GM19468 (cell line): ENCODE measurements at regions not wholly inside any gene's neighbourhood (a gene's known extent, or its start where the extent isn't known, plus 50 kb on each side); places are given as distances from the start of the nearest gene placed in this dataset.

Source experiments
- ATAC-seq: cut with Tn5 transposase; IDR thresholded peaks from one replicate; pipeline ENCODE4 v1.9.1; 2021; ENCODE audit warnings: mild to moderate bottlenecking, moderate library complexity, moderate number of reproducible peaks; ENCODE audit not compliant: unreplicated experiment; ENCODE audit errors: extremely low read depth

DNA sequence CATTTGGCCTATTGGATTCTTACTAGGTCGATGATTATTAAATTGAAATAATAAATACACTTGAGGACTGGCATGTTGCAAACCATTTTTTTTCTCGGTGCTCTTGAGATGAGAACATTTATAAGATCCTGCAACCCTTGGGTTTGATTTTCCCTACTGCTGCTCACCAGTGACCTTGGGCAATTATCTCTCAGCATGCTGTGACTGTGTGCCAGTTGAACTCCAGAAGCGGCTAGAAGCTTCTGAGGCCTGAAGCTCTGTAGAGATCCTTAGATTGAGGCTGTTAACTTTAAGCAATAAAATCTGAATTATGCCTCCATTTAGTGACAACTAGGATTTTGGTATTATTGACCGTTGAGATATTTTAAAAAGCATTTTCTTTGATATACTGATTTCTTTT, 489.8 kb downstream of the MAT2B start:
- no peak for ATAC-seq

DNA sequence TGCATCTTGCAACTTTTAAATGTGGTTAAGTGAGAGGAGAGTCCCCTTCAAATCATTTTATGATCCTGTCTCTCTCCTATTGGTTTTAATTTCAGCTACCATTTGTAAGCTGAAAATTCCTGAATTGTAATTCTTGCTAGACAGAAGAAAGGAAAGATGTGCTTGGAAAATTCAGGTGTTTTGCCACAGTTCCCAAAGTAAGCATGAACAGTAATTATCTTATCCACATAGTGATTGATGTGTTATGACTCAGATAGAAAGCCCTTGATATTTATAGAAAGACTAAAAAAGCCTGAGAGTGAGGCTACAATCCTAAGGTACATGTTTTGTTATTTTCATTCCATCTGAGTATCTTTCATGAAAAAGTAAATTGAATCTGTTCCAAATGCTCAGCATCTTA, 492.5 kb downstream of the MAT2B start:
- no peak for ATAC-seq

GRCh38 chr5:164000241-164000640, 494.8 kb downstream of the MAT2B start:
- no peak for ATAC-seq

DNA sequence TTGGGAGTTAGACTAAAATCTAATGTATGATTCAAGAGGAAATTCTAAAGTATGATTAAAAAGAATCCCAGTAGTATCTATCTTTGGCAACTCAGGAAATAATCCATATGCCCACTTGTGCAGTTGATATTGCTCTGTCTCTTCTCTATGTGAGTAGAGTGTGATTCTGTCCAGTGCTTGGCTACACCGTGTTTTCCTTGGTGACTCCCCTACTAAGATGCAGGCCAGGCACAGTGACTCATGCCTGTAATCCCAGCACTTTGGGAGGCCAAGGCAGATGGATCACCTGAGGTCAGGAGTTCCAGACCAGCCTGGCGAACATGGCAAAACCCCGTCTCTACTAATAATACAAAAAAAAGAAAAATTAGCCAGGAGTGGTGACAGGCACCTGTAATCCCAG, 495.4 kb downstream of the MAT2B start:
- no peak for ATAC-seq

DNA sequence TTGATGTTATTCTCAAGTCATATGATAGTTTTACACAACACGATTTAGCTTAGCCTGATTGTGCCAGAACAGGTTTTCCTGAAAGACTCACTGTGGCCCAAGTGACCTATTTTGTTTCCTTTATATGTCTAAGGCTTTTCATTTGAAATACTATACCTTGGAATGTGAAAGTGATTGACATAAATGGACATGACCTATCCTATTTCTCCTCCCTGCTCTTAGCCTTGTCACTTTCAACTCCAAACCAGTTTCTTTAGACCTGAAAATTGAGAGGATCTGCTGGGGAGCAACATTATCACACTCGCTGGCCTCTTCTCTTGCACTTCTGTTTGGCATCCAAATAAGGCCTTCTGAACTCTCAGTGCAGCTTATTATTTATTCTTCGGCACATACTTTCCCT, 496.8 kb downstream of the MAT2B start:
- ATAC-seq: no peak

- ATAC-seq: no peak
Observed at GRCh38 chr5:164002628-164003027, 497.2 kb downstream of the MAT2B start.

GRCh38 chr5:164005071-164005470, 499.7 kb downstream of the MAT2B start:
- ATAC-seq: no peak

- no peak for ATAC-seq
Observed at GRCh38 chr5:164007064-164007463, 501.6 kb downstream of the MAT2B start.

- no peak for ATAC-seq
Observed at GRCh38 chr5:164009621-164010020, 504.2 kb downstream of the MAT2B start.

- no peak for ATAC-seq
Observed at GRCh38 chr5:164010900-164011299, 505.5 kb downstream of the MAT2B start.

- no peak for ATAC-seq
Observed at GRCh38 chr5:164012371-164012770, 507.0 kb downstream of the MAT2B start.

DNA sequence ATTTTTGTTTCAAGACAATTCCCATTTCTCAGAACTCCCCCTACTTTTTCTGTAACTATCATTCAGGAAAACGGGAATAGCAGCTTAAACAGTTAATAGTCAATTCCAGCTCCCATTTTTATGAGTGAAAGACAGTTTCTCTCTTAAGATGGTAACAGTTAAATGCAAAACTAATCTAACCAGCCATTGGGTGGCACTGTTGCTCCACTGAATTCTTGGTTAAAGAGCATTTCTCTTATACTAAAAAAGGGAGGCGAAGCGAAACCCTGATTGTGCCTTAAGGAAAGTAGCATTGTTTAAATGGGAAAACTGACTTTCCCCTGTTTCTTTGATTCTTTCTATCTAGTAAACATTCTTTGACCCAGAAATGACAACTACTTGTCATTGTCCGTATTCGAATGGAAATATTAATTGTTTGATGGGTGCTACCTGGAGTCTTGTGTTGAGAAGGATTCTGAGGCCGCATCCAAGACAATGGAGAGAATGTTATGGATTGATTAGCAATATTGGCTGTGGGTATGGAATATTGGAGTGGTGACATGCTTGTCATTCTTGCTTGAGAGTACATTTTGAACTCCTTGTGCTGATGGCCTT, 507.8 kb downstream of the MAT2B start:
- ATAC-seq: peak; percentile 71

DNA sequence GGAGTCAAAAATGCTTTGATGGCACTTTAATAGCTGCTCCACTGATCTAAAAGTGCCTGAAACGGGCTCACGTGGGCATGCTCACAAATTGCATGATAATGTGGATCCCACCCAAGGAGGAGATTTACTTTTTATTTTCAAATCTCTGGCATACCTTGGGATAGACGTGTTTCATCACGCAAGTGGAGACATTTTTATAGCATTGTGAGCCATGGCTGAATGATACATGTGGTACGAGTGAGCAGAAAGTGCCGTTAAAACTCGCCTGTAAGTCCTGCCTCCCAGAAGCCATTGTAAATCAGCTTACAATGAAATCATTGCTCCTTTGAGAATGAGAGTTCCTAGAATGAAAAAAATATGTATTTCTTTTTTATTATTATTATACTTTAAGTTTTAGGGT, 514.7 kb downstream of the MAT2B start:
- no peak for ATAC-seq

DNA sequence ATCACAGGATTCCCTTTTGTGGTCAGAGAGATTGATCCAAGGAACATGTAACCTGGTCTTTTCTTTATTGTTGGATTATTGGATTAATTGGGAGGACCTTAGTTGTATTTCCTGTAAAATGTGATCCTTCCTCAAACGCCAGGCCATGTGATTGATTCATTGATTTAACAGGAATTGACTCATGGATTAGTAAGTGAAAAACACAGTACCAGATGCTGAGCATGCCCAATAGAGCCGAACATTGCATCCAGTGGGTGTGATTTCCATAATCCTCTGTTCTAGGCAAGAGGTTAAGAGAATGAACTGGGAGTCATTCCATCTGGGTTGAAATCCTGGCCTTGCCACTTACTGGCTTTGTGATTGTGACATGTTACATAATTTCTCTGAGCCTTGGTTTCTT, 522.3 kb downstream of the MAT2B start:
- ATAC-seq: no peak

- no peak for ATAC-seq
Observed at GRCh38 chr5:164038128-164038783, 532.8 kb downstream of the MAT2B start.

DNA sequence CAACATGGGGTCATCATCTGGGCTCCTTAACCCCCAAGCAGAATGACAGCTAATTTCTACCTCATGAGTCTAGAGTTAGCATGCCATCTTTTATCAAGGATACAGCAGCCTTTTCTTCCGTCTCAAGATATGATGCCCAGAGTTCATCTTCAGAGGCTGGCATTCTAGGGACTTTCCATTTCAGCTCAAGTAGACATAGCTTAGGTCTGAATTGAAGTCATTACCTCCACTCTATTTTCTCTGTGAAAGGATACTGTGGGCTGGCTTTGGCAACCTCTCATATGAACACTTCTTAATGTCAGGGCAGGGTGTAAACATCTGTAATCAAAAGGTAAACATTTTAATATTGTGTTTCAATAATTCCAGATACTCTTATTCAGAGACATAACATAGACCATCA, 535.7 kb downstream of the MAT2B start:
- no peak for ATAC-seq

GRCh38 chr5:164048359-164048926, 543.0 kb downstream of the MAT2B start:
- no peak for ATAC-seq

GRCh38 chr5:164051745-164052144, 546.3 kb downstream of the MAT2B start:
- ATAC-seq: no peak

DNA sequence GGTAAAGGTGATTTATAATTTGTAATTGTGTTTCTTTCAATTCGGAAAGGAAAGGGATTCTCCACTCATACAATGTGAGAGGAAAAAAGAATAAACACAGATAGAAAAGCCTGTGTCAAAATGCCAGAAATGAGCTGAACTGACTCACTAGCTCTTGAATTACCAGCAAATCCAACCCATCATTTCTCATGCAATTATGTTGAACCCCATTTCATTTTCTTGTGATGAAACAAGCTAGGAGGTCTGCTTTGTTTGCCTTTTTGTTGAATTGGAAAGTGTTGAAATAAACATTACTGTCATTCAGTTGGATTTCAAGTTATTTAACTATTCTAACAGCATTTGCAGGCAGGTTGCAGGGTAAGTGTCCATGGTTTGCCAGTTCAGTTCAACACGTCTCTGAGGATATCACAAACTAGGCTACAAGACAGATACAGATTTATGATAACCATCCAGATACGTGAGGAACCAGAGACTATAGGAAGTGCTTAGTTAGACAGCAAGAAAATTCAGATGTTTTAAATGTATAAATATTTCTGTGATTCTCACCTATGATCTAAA, 547.2 kb downstream of the MAT2B start:
- ATAC-seq: no peak

DNA sequence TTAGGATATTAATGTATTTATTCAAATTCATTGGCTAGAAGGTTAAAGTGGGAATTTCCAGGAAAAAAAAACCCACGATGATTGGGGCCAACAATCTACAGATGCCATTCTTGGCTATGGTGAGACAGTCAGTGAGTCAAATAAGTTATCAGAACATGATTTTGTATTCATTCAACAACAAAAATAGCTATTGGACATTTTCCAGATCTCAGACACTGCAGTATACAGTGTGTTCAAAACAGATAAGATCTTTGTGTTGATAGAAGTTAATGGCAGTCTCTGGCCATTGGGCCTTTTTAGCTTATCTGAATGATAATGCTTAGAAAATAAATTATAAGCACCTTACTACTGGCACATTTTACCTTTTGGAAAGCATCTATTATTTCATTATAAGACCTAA, 547.7 kb downstream of the MAT2B start:
- no peak for ATAC-seq

DNA sequence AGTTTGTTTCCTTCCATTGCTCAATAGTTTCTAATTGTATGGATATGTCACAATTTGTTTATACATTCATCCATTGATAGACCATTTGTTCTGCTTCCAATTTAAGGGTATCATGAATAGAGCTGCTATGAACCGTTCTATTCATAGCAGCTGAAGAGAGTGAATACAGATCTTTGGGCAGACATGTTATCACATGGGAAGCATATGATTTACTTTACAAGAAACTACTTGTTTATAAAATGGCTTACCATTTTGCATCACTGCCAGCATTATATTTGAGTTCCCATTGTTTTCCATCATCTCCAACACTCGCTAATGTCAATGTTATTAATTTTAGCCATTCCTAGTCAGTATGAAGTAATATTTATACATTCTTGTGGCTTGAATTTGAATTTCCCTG, 549.0 kb downstream of the MAT2B start:
- no peak for ATAC-seq

GRCh38 chr5:164057121-164057520, 551.7 kb downstream of the MAT2B start:
- no peak for ATAC-seq
